GM18909 (cell line): ENCODE measurements at regions not wholly inside any gene's neighbourhood (a gene's known extent, or its start where the extent isn't known, plus 50 kb on each side); places are given as distances from the start of the nearest gene placed in this dataset.

Experiments used
- ATAC-seq: cut with Tn5 transposase; IDR thresholded peaks from one replicate; pipeline ENCODE4 v1.9.1; 2021; ENCODE audit warnings: mild to moderate bottlenecking; ENCODE audit not compliant: unreplicated experiment, poor library complexity

GRCh38 chr4:129167640-129168260 is 71.8 kb downstream of the C4orf33 start:
- ATAC-seq, result no peak

DNA sequence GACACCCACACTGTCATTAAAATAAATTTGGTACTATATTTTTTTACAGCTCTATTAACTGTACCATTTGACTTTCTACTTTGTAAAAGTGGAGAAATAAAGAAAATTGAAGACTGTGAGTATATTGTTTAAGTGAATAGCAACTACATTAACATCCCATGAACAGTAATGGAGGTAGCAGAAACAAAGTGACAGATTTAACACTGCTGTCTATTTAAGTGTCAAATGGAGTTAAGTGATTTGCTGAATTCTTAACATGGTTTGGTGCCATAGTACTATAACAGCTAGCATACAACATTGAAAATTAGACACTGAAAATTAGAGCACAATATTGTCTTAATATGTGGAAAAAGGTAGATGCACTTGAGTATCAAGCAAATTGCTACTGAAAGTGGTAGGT is 76.2 kb downstream of the C4orf33 start:
- ATAC-seq, result no peak

- no peak for ATAC-seq
Observed at GRCh38 chr4:129176864-129177263, 80.9 kb downstream of the C4orf33 start.

DNA sequence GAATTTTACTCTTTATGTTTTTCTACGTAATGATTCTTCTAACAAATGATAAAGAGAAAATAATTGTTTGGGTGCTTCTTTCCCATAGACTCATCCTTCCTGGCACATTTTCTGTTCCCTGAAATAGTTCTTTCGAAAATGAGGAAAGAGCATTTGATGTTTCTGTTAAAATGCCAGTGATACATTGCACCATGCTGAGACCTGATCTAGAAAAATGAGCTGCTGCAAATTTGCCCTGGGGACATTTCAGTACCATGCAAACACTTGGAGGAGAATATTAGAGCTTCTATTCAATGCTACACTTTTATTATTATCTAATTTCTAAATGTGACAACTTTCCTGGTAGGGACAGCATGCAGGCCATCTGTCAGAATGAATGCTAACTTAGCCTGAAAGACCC is 83.3 kb downstream of the C4orf33 start:
- no peak for ATAC-seq

DNA sequence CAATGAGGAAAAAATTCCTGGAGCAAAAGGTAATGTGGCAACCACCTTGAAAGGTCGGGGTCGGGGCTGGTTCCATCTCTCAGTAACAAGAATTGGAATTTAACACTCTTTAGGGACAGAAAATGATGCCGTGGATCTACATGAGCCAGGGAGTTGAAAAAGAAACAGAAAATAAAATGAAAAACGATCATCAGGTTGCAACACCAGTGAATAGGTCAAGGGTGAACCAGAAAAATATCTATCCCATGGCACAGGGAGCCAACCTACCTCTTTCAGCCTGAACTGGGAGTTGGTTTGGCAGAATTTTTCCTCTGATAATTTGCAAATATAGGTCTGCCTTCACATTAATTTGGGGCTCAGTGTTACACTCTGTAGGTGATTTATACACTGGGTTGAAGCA is 93.7 kb downstream of the C4orf33 start:
- no peak for ATAC-seq

DNA sequence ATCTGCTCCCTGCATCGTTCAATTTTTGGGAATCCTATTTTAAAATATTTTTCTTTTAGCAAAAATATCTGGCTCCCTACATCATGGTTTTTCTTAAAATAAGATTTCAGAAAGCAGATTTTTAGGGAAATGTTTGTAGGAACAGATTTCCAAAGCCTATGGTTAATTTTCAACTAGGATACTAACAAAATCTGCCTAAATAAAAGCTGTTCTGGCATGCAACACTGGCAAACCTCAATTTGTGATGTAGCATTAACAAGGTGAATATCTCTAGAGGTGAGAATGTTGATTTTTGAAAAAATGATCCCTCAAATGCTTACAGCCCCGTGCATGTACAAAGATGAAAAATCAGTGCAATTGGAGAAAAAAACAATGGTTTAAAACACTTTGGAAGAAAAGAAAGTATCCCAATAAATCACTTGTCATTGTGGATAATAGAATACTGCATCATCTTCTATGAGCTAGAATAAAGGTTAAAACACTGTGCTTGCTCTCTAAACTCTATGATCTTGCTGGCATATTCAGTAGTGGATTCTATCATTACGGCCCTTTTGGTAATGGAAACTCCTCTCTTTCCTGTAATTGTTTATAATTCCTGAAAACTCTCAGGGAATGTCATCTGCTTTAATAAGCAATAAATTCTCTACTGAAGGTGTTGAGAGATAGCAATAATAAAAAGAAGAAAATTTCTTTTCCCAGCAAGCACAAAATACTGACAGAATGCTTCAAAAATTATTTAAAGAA is 97.6 kb downstream of the C4orf33 start:
- no peak for ATAC-seq

- ATAC-seq, result no peak
Observed at GRCh38 chr4:129208481-129208880, 112.5 kb downstream of the C4orf33 start.

DNA sequence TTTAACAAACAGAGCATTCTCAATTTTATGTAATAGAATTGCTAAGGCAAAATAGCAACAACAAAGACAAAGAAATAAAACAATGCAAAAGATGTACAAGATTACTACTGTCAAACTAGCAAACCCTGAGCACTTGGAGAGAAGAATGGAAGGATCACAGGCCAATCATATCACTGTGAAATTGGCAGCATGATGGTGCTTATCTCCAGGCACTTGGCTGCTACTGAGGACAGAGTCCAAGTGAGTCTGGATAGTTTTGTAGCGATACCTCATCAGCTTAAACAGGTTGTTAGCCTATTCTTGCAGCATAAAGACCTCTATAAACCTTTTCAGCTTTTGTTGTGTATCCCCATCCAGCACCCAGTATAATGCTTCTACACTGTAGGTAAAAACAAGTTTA is 117.7 kb downstream of the C4orf33 start:
- ATAC-seq, result no peak

- no peak for ATAC-seq
Observed at GRCh38 chr4:129218360-129218759, 122.4 kb downstream of the C4orf33 start.

- no peak for ATAC-seq
Observed at GRCh38 chr4:129218897-129219296, 122.9 kb downstream of the C4orf33 start.

DNA sequence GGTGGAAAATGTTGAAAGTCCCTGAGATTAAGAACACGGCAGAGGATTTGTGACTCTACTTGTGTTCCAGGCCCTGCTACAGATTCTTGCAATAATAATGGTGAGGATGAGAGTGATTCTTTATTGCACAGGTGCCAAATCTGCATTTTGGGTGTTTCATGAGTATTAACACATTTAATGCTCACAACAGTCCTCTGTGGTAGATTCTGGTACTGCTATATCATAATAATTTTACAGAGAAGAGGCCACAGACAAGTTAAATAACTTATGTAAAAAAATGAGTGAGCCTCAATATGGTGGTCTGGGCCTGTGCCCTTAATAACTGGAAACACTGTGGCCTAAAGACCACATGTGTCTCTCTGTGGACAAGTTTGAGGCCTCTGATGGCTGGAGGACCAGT is 124.3 kb downstream of the C4orf33 start:
- ATAC-seq, result no peak

DNA sequence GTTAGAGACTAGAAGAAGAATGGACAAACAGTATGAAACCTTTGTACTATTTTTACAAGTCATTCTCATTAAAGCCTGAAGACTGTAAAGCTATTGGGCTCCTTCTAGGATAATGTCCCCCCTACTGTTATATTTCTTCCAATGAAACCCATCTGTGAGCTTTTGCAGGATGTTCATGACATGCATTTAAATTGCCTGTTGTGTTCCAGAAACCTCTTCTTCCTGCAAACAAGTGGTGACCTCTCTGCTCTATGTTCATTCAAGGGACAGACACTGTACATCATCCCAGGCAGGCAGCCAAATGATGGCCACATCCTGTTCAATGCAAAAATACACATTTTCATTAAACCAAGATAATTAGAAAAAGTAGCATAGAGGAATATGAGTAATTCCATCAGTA is 128.0 kb downstream of the C4orf33 start:
- no peak for ATAC-seq

- ATAC-seq, result no peak
Observed at GRCh38 chr4:129230846-129231245, 134.9 kb downstream of the C4orf33 start.

- ATAC-seq, result no peak
Observed at GRCh38 chr4:129231945-129232588, 136.1 kb downstream of the C4orf33 start.

GRCh38 chr4:129232589-129233337 is 136.8 kb downstream of the C4orf33 start:
- ATAC-seq, result no peak

DNA sequence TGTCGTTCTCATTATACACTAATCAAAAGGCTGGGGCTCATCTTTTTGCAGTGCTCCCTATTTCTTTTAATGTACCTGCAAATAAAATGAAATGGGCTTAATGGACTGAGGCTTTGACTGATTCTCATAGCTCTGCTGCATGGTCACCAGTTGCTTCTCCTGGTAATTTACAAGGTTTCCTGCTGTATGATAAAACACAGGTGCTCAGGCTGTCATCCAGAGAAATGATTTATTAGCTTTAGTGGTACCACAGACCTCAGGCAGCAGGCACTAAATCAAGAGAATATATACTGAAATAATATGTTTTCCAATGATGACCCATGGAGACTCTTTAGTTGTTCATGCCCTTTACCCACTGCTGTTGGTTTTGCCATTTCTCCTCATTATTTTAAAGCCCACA is 137.7 kb downstream of the C4orf33 start:
- no peak for ATAC-seq

GRCh38 chr4:129236351-129236750 is 140.4 kb downstream of the C4orf33 start:
- no peak for ATAC-seq

GRCh38 chr4:129239088-129239487 is 143.1 kb downstream of the C4orf33 start:
- ATAC-seq, result no peak

DNA sequence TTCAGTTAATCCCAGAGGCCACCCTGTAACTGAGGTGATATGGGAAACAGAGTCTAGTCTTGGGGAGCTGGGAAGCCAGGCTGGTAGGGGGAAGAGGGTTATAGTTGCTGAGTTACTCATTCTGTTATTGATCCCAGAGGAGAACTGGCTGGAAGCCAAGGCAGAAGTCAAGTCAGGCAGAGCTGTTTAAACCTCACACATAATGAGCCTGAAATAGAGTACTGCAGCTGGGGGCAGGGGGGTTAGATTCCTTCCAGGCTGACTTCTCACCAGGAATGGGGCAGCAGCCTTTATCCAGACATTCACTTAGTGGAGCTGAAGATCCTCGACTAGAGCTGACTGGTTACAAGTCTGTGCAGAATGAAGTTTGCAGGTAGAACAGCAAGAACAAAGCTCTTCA is 144.9 kb downstream of the C4orf33 start:
- no peak for ATAC-seq

GRCh38 chr4:129246145-129246544 is 150.2 kb downstream of the C4orf33 start:
- no peak for ATAC-seq

DNA sequence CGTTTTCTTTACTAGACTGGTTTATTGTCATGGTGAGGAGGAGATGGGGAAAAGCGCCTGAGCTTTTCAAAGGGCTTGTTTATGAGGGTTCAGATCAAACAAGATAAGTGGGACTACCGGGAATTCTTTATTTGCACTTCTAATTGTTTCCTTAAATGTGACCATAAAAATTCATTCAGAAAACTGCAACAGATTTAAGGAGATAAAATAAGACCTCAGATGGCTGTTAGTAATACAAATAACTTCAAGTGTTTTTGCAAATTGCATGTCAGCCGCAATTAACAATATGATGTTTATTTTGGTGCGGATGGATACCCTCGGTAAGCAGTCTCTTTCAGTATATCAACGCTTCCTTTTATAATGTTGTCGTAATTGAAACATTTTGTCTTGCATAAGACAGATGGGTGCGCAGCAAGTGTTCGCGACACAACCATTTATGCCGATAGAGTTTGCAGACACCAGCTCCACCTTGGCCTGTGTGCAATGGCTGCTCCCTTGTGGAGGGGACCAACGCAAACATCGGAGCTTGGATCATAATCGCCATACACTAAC is 151.0 kb downstream of the C4orf33 start:
- no peak for ATAC-seq
